ENCODE measurements at regions not wholly inside any gene's neighbourhood (a gene's known extent, or its start where the extent isn't known, plus 50 kb on each side); places are given as distances from the start of the nearest gene placed in this dataset.
A peak's percentile ranks its signal among the peaks of the same experiment; 100 is the strongest.
"Not testable (repeated sequence)": the region's sequence is repeated elsewhere in the genome, so short reads cannot be mapped to it uniquely, and the experiment has no call there.

DNA sequence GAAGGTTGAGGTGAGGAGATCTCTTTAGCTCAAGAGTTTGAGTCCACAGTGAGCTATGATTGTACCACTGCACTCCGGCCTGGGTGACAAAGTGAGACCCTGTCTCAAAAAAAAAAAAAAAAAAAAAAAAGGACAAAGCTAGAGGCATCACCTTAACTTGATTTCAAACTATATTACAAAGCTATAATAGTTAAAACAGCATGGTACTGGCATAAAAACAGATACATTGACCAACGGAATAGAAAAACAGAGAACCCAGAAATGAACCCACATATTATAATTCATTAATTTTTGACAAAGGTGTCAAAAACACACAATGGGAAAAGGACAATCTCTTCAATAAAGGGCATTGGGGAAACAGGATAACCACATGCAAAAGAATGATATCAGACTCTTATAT, 50.8 kb upstream of the MBOAT1 start:
- Histone ChIP-seq H3K36me3 (ENCODE audit: control insufficient read depth in 3 of 3, insufficient read depth in 2 of 3, low read depth in 1 of 3, low read length in 3 of 3) (no peaks in the 10 kb centered on the region), H3K27me3 (ENCODE audit: control insufficient read depth in 3 of 3, insufficient read depth in 3 of 3, low read length in 3 of 3) (no peaks in the 10 kb centered on the region), H3K27ac (ENCODE audit: low read depth in 1 of 3, low read length in 2 of 3) (no peak overlapping the region), H3K4me3 (ENCODE audit: low read depth in 1 of 3, low read length in 3 of 3) (no peak overlapping the region), H3K4me1 (ENCODE audit: control insufficient read depth in 3 of 3, insufficient read depth in 2 of 3, low read depth in 1 of 3, low read length in 2 of 3) (no peaks in the 10 kb centered on the region), H3K9me3 (ENCODE audit: control insufficient read depth in 2 of 2, insufficient read depth in 1 of 2, low read depth in 1 of 2, low read length in 1 of 2) (peaks cover 0 to 7% of the 10 kb centered on the region in 2 donors)
- FAIRE-seq: no peak
- 93 to 100% (median 97%) methylated on average over 2 of the region's 2 CpGs for WGBS, 3 donors
- no peak for DNase-seq

DNA sequence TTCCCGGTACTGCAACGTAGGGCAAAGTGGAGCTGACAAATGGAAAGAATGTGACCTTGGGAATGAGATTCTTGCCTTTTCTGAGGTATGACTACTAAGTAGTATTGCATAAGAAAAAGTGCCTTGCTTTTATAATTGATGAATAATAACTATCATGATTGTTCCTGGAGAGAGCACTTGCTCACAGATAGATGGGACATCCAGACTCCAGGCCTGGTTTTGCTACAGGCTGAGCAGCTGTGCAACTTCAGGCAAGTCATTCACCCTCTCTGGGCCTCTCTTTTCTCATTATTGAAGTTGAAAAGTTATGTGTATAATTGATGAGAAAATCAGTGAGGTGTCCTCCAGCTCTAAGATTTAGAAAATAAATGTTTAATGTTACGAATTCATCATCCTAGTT, 53.6 kb upstream of the MBOAT1 start:
- H3K9me3 ChIP-seq (ENCODE audit: control insufficient read depth in 2 of 2, insufficient read depth in 1 of 2, low read depth in 1 of 2, low read length in 1 of 2): peaks cover 0 to 7% of the 10 kb centered on the region in 2 donors
- DNase-seq (no peak), FAIRE-seq (no peak)
- H3K27ac ChIP-seq (ENCODE audit: low read depth in 1 of 3, low read length in 2 of 3): no peak overlapping the region
- no peak overlapping the region for H3K4me3 ChIP-seq (ENCODE audit: low read depth in 1 of 3, low read length in 3 of 3)
- no peaks in the 10 kb centered on the region for H3K27me3 ChIP-seq (ENCODE audit: control insufficient read depth in 3 of 3, insufficient read depth in 3 of 3, low read length in 3 of 3)
- H3K4me1 ChIP-seq (ENCODE audit: control insufficient read depth in 3 of 3, insufficient read depth in 2 of 3, low read depth in 1 of 3, low read length in 2 of 3): no peaks in the 10 kb centered on the region
- WGBS, 3 donors: 83 to 90% (median 87%) methylated on average over 3 of the region's 3 CpGs
- H3K36me3 ChIP-seq (ENCODE audit: control insufficient read depth in 3 of 3, insufficient read depth in 2 of 3, low read depth in 1 of 3, low read length in 3 of 3): no peaks in the 10 kb centered on the region

DNA sequence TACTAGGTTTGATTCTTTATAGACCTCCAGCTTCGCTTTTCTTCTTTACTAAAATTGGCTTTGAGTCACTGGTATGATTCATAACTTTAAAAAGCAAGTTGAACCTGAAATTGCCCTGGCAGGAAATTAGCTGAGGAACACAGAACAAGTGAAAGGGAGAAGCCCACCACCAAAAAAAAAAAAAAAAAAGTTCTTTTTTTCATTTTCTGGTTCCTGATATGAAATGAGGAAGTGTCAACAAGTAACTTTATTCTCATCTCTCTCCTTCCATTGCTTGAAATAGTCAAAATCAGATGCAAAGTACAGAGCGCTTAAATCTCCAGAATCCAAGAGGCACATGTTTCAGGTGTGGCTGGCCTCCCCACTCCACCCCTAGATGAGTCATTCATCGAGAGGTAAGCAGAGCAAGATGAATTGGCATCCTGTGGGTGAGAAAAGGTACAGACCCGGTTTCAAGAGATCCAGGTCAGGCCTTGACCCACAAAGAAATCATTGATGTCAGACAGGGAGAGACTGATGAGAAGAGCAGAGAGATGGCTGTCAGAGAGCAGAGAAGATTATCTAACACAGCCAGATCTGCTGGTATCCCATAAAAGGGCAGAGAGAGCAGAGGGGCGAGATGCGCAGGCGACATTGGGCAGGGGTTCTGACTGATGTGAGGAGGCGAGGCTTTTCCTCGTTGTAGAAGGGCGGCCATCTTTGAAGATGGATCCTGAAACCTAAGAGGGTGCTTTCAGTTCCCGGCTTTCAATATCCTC, 54.8 kb upstream of the MBOAT1 start:
- no peaks in the 10 kb centered on the region for H3K4me1 ChIP-seq (ENCODE audit: control insufficient read depth in 3 of 3, insufficient read depth in 2 of 3, low read depth in 1 of 3, low read length in 2 of 3)
- H3K36me3 ChIP-seq (ENCODE audit: control insufficient read depth in 3 of 3, insufficient read depth in 2 of 3, low read depth in 1 of 3, low read length in 3 of 3): no peaks in the 10 kb centered on the region
- no peaks in the 10 kb centered on the region for H3K27me3 ChIP-seq (ENCODE audit: control insufficient read depth in 3 of 3, insufficient read depth in 3 of 3, low read length in 3 of 3)
- H3K27ac ChIP-seq (ENCODE audit: low read depth in 1 of 3, low read length in 2 of 3): no peak overlapping the region
- 76% methylated on average over 11 of the region's 11 CpGs for WGBS, 3 donors
- FAIRE-seq (no peak), DNase-seq (peak in 1 of 2 donors; percentile 13)
- H3K9me3 ChIP-seq (ENCODE audit: control insufficient read depth in 2 of 2, insufficient read depth in 1 of 2, low read depth in 1 of 2, low read length in 1 of 2): peaks cover 0 to 7% of the 10 kb centered on the region in 2 donors
- H3K4me3 ChIP-seq (ENCODE audit: low read depth in 1 of 3, low read length in 3 of 3): no peak overlapping the region

DNA sequence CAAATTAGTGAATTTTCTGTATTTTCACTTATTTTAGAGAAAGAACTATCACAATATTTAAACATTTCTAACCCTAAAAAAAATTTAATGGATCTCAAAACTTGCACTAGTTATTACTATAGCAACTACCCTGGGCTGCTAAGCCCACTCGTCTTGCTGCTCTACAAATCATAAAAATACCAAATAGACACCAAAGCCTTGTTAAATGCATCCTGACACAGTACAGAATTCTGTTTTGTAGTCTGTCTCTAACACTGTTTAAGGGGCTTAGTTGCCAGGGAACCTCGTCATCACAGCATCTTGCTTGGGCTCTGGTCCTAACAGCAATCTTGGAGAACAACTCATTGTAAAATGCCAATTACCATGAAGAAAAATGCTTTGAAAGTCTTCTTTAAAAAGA, 56.9 kb upstream of the MBOAT1 start:
- no peaks in the 10 kb centered on the region for H3K4me1 ChIP-seq (ENCODE audit: control insufficient read depth in 3 of 3, insufficient read depth in 2 of 3, low read depth in 1 of 3, low read length in 2 of 3)
- no peaks in the 10 kb centered on the region for H3K36me3 ChIP-seq (ENCODE audit: control insufficient read depth in 3 of 3, insufficient read depth in 2 of 3, low read depth in 1 of 3, low read length in 3 of 3)
- FAIRE-seq (no peak), DNase-seq (no peak)
- H3K4me3 ChIP-seq (ENCODE audit: low read depth in 1 of 3, low read length in 3 of 3): no peak overlapping the region
- no peaks in the 10 kb centered on the region for H3K9me3 ChIP-seq (ENCODE audit: control insufficient read depth in 2 of 2, insufficient read depth in 1 of 2, low read depth in 1 of 2, low read length in 1 of 2)
- no peak overlapping the region for H3K27ac ChIP-seq (ENCODE audit: low read depth in 1 of 3, low read length in 2 of 3)
- 74 to 93% (median 88%) methylated on average over 2 of the region's 2 CpGs for WGBS, 3 donors
- H3K27me3 ChIP-seq (ENCODE audit: control insufficient read depth in 3 of 3, insufficient read depth in 3 of 3, low read length in 3 of 3): no peaks in the 10 kb centered on the region

DNA sequence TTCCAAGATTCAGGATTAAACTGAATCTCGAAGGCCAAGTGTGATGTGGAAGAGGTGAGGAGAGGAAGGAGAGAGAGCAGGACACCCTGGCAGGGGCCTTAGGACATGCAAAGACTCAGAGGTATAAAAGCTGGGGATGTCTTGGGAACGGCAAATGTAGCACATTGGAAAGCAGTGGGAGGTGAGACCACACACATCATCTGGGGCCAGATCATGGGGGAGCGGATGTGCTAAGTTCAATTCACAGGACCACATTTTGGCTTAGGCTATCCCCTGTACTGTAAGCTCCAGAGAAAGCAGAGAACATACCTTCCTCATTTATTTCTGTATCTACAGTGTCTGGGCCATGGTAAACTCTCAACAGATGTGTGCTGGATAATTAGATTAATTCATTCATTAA, 59.5 kb upstream of the MBOAT1 start:
- Histone ChIP-seq H3K36me3 (ENCODE audit: control insufficient read depth in 3 of 3, insufficient read depth in 2 of 3, low read depth in 1 of 3, low read length in 3 of 3) (no peaks in the 10 kb centered on the region), H3K4me1 (ENCODE audit: control insufficient read depth in 3 of 3, insufficient read depth in 2 of 3, low read depth in 1 of 3, low read length in 2 of 3) (no peaks in the 10 kb centered on the region), H3K27me3 (ENCODE audit: control insufficient read depth in 3 of 3, insufficient read depth in 3 of 3, low read length in 3 of 3) (no peaks in the 10 kb centered on the region), H3K4me3 (ENCODE audit: low read depth in 1 of 3, low read length in 3 of 3) (no peak overlapping the region), H3K27ac (ENCODE audit: low read depth in 1 of 3, low read length in 2 of 3) (no peak overlapping the region), H3K9me3 (ENCODE audit: control insufficient read depth in 2 of 2, insufficient read depth in 1 of 2, low read depth in 1 of 2, low read length in 1 of 2) (no peaks in the 10 kb centered on the region)
- WGBS, 3 donors: 74 to 78% (median 78%) methylated on average over 3 of the region's 3 CpGs
- DNase-seq: no peak
- no peak for FAIRE-seq

DNA sequence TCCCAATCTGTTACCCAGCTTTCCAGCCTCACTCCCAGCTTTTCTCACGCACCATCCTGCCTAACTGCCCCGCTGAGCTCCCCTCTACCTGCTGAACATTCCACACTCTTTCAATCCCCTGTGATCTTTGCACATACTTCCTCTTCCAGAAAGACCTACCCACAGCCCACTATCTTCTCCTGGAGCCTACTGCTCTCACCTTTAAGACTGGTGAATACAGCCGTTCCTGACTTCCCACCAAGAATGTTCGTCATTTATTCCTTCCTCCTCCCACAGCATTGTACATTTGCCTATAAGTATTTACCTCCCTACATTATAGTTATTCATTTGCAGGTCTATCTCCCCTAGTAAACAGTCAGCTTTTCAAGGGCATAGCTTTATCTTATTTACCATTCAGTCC, 61.9 kb upstream of the MBOAT1 start:
- H3K9me3 ChIP-seq (ENCODE audit: control insufficient read depth in 2 of 2, insufficient read depth in 1 of 2, low read depth in 1 of 2, low read length in 1 of 2): no peaks in the 10 kb centered on the region
- no peak overlapping the region for H3K4me3 ChIP-seq (ENCODE audit: low read depth in 1 of 3, low read length in 3 of 3)
- DNase-seq: no peak
- FAIRE-seq: no peak
- H3K27me3 ChIP-seq (ENCODE audit: control insufficient read depth in 3 of 3, insufficient read depth in 3 of 3, low read length in 3 of 3): no peaks in the 10 kb centered on the region
- WGBS, 3 donors: 83 to 90% (median 90%) methylated on average over 4 of the region's 4 CpGs
- H3K36me3 ChIP-seq (ENCODE audit: control insufficient read depth in 3 of 3, insufficient read depth in 2 of 3, low read depth in 1 of 3, low read length in 3 of 3): no peaks in the 10 kb centered on the region
- no peaks in the 10 kb centered on the region for H3K4me1 ChIP-seq (ENCODE audit: control insufficient read depth in 3 of 3, insufficient read depth in 2 of 3, low read depth in 1 of 3, low read length in 2 of 3)
- no peak overlapping the region for H3K27ac ChIP-seq (ENCODE audit: low read depth in 1 of 3, low read length in 2 of 3)

DNA sequence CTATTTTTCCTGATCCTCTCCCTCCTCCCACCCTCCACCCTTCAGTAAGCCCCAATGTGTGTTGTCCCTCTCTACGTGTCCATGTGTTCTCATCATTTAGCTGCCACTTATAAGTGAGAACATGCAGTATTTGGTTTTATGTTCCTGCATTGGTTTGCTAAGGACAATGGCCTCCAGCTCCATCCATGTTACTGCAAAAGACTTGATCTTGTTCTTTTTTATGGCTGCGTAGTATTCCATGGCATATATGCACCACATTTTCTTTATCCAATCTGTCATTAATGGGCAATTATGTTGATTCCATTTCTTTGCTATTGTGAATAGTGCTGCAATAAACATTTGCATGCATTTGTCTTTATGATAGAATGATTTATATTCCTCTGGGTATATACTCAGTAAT, 63.6 kb upstream of the MBOAT1 start:
- 94 to 95% (median 95%) methylated on average over 2 of the region's 2 CpGs for WGBS, 3 donors
- not testable (repeated sequence) for H3K4me1 ChIP-seq (ENCODE audit: control insufficient read depth in 3 of 3, insufficient read depth in 2 of 3, low read depth in 1 of 3, low read length in 2 of 3); H3K27ac ChIP-seq (ENCODE audit: low read depth in 1 of 3, low read length in 2 of 3); H3K4me3 ChIP-seq (ENCODE audit: low read depth in 1 of 3, low read length in 3 of 3); DNase-seq; H3K36me3 ChIP-seq (ENCODE audit: control insufficient read depth in 3 of 3, insufficient read depth in 2 of 3, low read depth in 1 of 3, low read length in 3 of 3); FAIRE-seq; H3K27me3 ChIP-seq (ENCODE audit: control insufficient read depth in 3 of 3, insufficient read depth in 3 of 3, low read length in 3 of 3); H3K9me3 ChIP-seq (ENCODE audit: control insufficient read depth in 2 of 2, insufficient read depth in 1 of 2, low read depth in 1 of 2, low read length in 1 of 2)

DNA sequence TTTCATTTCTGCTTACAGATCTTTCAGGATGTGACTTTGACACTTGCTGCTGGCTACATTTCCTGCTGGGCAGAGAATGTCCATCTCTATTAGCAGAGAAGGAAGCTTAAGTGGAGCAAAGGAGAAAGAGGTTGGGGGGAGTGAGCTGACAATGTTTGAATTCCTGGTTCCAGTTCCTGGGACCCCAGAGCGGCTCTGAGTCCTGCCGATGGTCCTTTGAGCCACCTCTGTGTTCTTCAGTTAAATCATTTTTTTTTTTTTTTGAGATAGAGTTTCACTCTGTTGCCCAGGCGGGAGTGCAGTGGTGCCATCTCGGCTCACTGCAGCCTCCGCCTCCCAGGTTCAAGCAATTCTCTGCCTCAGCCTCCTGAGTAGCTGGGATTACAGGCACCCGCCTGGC, 65.5 kb upstream of the MBOAT1 start:
- not testable (repeated sequence) for H3K36me3 ChIP-seq (ENCODE audit: control insufficient read depth in 3 of 3, insufficient read depth in 2 of 3, low read depth in 1 of 3, low read length in 3 of 3); H3K27ac ChIP-seq (ENCODE audit: low read depth in 1 of 3, low read length in 2 of 3); FAIRE-seq; H3K4me3 ChIP-seq (ENCODE audit: low read depth in 1 of 3, low read length in 3 of 3); H3K27me3 ChIP-seq (ENCODE audit: control insufficient read depth in 3 of 3, insufficient read depth in 3 of 3, low read length in 3 of 3); H3K4me1 ChIP-seq (ENCODE audit: control insufficient read depth in 3 of 3, insufficient read depth in 2 of 3, low read depth in 1 of 3, low read length in 2 of 3); DNase-seq; H3K9me3 ChIP-seq (ENCODE audit: control insufficient read depth in 2 of 2, insufficient read depth in 1 of 2, low read depth in 1 of 2, low read length in 1 of 2)
- 79 to 86% (median 82%) methylated on average over 5 to 6 of the region's 6 CpGs for WGBS, 3 donors

DNA sequence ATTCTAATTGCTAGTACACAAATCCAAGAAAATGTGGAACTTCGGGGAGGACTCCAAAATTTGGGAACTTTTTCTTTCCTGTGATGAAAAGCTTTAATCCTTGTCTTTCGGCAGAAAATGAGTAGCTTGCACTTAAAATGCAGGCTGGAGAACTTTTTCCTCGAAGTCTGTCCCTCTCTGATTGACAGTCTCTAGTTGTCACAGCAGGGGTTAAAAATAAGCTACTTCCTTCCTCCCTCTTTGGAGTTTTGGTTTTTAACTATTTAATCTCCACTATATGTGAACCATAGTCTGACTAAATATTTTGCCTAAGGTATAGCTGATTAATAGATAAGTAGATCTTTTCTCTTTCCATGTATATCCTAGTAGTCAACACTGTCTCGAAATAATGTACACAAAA, 66.8 kb upstream of the MBOAT1 start:
- Histone ChIP-seq H3K36me3 (ENCODE audit: control insufficient read depth in 3 of 3, insufficient read depth in 2 of 3, low read depth in 1 of 3, low read length in 3 of 3) (no peaks in the 10 kb centered on the region), H3K27me3 (ENCODE audit: control insufficient read depth in 3 of 3, insufficient read depth in 3 of 3, low read length in 3 of 3) (no peaks in the 10 kb centered on the region), H3K9me3 (ENCODE audit: control insufficient read depth in 2 of 2, insufficient read depth in 1 of 2, low read depth in 1 of 2, low read length in 1 of 2) (no peaks in the 10 kb centered on the region), H3K4me1 (ENCODE audit: control insufficient read depth in 3 of 3, insufficient read depth in 2 of 3, low read depth in 1 of 3, low read length in 2 of 3) (no peaks in the 10 kb centered on the region), H3K4me3 (ENCODE audit: low read depth in 1 of 3, low read length in 3 of 3) (no peak overlapping the region), H3K27ac (ENCODE audit: low read depth in 1 of 3, low read length in 2 of 3) (no peak overlapping the region)
- 54 to 73% (median 63%) methylated on average over 4 of the region's 4 CpGs for WGBS, 3 donors
- DNase-seq: no peak
- no peak for FAIRE-seq
